Stimulated activated memory B cell treated with anti-CD40 and anti-IgM and Interleukin-4, amounts not matched to agents 10 μg/mL and 1 μg/mL and 100 μg/mL, for 72 hours (primary cell): ENCODE measurements at regions not wholly inside any gene's neighbourhood (a gene's known extent, or its start where the extent isn't known, plus 50 kb on each side); places are given as distances from the start of the nearest gene placed in this dataset.

ENCODE experiments used
- ATAC-seq: fragments of 150-1000 bp; cut with Tn5 transposase; 2 replicates; pipeline ENCODE4 v1.10.0; 2021
- H3K27ac Mint-ChIP-seq: one replicate; pipeline ENCODE4 v1.8.0; 2022; ENCODE audit warnings: mild to moderate bottlenecking, mixed read lengths
- H3K27me3 Mint-ChIP-seq: one replicate; pipeline ENCODE4 v1.8.0; 2022; ENCODE audit warnings: mixed read lengths
- H3K36me3 Mint-ChIP-seq: one replicate; pipeline ENCODE4 v1.8.0; 2022; ENCODE audit warnings: mixed read lengths
- H3K4me1 Mint-ChIP-seq: one replicate; pipeline ENCODE4 v1.8.0; 2022; ENCODE audit warnings: mixed read lengths
- H3K4me3 Mint-ChIP-seq: one replicate; pipeline ENCODE4 v1.8.0; 2022; ENCODE audit warnings: mild to moderate bottlenecking, moderate library complexity, mixed read lengths
- H3K9me3 Mint-ChIP-seq: one replicate; pipeline ENCODE4 v1.8.0; 2022; ENCODE audit warnings: mixed read lengths

DNA sequence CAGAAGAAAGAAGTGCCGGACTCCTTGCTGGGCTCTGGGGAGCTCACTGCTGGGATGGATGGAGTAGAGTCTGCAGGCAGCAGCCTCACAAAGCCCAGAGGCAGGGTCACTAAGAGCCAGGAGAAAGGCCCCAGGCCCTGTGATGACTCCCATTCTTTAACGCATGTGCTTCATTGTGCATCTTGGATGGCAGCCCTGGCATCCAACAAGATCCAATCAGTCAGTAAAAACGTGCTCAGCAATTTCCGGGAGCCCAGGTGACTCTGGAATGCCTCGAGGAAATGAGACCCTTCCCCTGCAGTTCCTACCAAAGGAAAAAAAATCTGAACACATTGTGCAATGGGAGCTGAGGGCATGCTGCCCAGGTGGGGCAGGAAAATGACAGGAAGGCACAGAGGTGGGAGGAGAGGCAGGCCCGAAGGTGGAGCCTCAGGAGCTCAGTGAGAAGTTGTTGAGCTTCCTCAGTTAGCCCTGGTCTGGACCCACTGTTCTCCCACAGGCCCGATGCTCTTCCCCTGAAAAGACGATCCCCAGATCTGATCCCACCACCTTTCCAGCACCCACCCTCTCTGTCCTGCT, 60.7 kb upstream of the TMEM72 start:
- no peaks in the 10 kb centered on the region for H3K9me3 Mint-ChIP-seq
- H3K4me1 Mint-ChIP-seq: no peaks in the 10 kb centered on the region
- no peak overlapping the region for H3K4me3 Mint-ChIP-seq
- peaks cover 6% of the 10 kb centered on the region for H3K27me3 Mint-ChIP-seq
- no peaks in the 10 kb centered on the region for H3K36me3 Mint-ChIP-seq
- H3K27ac Mint-ChIP-seq: no peak overlapping the region
- no peak for ATAC-seq

GRCh38 chr10:44851413-44851812, 59.7 kb upstream of the TMEM72 start:
- H3K27ac Mint-ChIP-seq: no peak overlapping the region
- no peak overlapping the region for H3K4me3 Mint-ChIP-seq
- no peaks in the 10 kb centered on the region for H3K9me3 Mint-ChIP-seq
- H3K4me1 Mint-ChIP-seq: no peaks in the 10 kb centered on the region
- no peaks in the 10 kb centered on the region for H3K27me3 Mint-ChIP-seq
- no peaks in the 10 kb centered on the region for H3K36me3 Mint-ChIP-seq
- no peak for ATAC-seq

- H3K27me3 Mint-ChIP-seq: no peaks in the 10 kb centered on the region
- H3K9me3 Mint-ChIP-seq: no peaks in the 10 kb centered on the region
- H3K36me3 Mint-ChIP-seq: no peaks in the 10 kb centered on the region
- H3K27ac Mint-ChIP-seq: no peak overlapping the region
- no peaks in the 10 kb centered on the region for H3K4me1 Mint-ChIP-seq
- no peak overlapping the region for H3K4me3 Mint-ChIP-seq
- ATAC-seq: peak; percentile 3
These were observed 59.3 kb upstream of the TMEM72 start for GRCh38 chr10:44851881-44852280.

- no peak for ATAC-seq
- Mint-ChIP-seq H3K9me3 (no peaks in the 10 kb centered on the region), H3K4me1 (no peaks in the 10 kb centered on the region), H3K36me3 (no peaks in the 10 kb centered on the region), H3K27ac (no peak overlapping the region), H3K4me3 (no peak overlapping the region), H3K27me3 (no peaks in the 10 kb centered on the region)
These were observed 57.9 kb upstream of the TMEM72 start for GRCh38 chr10:44853148-44853734.

- no peaks in the 10 kb centered on the region for H3K27me3 Mint-ChIP-seq
- no peaks in the 10 kb centered on the region for H3K4me1 Mint-ChIP-seq
- no peaks in the 10 kb centered on the region for H3K36me3 Mint-ChIP-seq
- H3K27ac Mint-ChIP-seq: no peak overlapping the region
- H3K9me3 Mint-ChIP-seq: no peaks in the 10 kb centered on the region
- ATAC-seq: no peak
- H3K4me3 Mint-ChIP-seq: no peak overlapping the region
These were observed 57.3 kb upstream of the TMEM72 start for GRCh38 chr10:44853796-44854195.

GRCh38 chr10:44854693-44855350, 56.3 kb upstream of the TMEM72 start:
- ATAC-seq: no peak
- no peak overlapping the region for H3K27ac Mint-ChIP-seq
- H3K4me3 Mint-ChIP-seq: no peak overlapping the region
- H3K9me3 Mint-ChIP-seq: no peaks in the 10 kb centered on the region
- H3K36me3 Mint-ChIP-seq: no peaks in the 10 kb centered on the region
- no peaks in the 10 kb centered on the region for H3K27me3 Mint-ChIP-seq
- no peaks in the 10 kb centered on the region for H3K4me1 Mint-ChIP-seq

DNA sequence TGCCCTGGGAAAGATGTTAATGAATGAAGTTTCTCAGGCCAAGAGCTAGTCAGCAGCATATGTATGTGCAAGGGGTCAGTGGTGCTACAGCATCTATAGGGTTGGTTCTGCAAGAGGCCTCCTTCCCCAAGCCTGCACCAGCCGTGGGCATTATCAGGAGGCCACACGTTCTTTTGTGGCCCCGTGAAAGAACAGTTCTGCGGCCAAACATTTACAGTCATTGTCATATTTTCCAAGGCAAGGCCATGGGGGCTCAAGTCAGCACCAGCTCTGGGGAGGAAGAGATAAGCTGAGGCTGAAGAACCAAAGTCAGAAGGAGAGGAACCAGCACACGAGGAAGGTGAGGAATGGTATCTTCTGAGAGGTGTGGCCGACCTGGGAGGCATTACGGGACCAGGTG, 54.4 kb upstream of the TMEM72 start:
- ATAC-seq: no peak
- Mint-ChIP-seq H3K27ac (no peak overlapping the region), H3K36me3 (no peaks in the 10 kb centered on the region), H3K9me3 (no peaks in the 10 kb centered on the region), H3K4me3 (no peak overlapping the region), H3K27me3 (peaks cover 12% of the 10 kb centered on the region), H3K4me1 (no peaks in the 10 kb centered on the region)

DNA sequence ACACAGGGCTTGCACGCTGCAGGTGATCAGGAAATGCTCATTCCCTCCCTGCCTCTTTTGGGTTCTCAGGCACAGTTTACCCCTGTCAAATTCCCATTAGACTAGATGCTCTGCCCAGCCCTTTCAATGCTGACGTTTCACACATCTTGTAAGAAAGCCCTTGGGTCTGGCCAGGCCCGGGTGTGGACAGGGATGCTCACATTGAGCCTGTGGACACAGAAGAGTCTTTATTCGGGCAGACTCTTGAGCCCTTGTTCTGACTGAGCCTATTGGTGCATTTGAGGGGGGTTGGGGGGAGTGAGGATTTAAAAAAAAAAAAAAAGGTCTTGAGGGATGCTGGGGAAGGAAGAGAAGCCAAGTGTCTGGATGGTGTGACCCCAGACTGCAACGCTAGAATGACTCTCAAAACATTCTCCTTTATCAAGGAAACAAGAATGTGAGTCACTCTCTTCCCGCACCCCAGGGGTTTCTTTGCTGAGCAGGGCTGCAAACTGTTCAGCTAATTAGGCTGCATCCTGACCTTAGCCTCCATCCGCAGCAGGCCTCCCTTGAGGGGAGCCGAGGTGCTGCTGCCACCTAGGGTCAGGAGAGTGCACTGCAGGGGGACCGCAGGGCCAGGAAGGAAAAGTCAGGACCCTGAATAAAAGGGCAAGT, 53.6 kb upstream of the TMEM72 start:
- no peak overlapping the region for H3K4me3 Mint-ChIP-seq
- no peaks in the 10 kb centered on the region for H3K9me3 Mint-ChIP-seq
- no peaks in the 10 kb centered on the region for H3K4me1 Mint-ChIP-seq
- no peak overlapping the region for H3K27ac Mint-ChIP-seq
- H3K27me3 Mint-ChIP-seq: peaks cover 18% of the 10 kb centered on the region
- ATAC-seq: peak; percentile 61
- no peaks in the 10 kb centered on the region for H3K36me3 Mint-ChIP-seq

- no peaks in the 10 kb centered on the region for H3K4me1 Mint-ChIP-seq
- no peak overlapping the region for H3K4me3 Mint-ChIP-seq
- H3K36me3 Mint-ChIP-seq: no peaks in the 10 kb centered on the region
- no peak for ATAC-seq
- no peak overlapping the region for H3K27ac Mint-ChIP-seq
- H3K27me3 Mint-ChIP-seq: peaks cover 23% of the 10 kb centered on the region
- H3K9me3 Mint-ChIP-seq: no peaks in the 10 kb centered on the region
These were observed 53.1 kb upstream of the TMEM72 start for GRCh38 chr10:44858017-44858371.

GRCh38 chr10:44858988-44859387, 52.1 kb upstream of the TMEM72 start:
- ATAC-seq: no peak
- Mint-ChIP-seq H3K27ac (no peak overlapping the region), H3K9me3 (no peaks in the 10 kb centered on the region), H3K4me3 (no peak overlapping the region), H3K36me3 (no peaks in the 10 kb centered on the region), H3K4me1 (peaks cover 3% of the 10 kb centered on the region), H3K27me3 (peaks cover 32% of the 10 kb centered on the region)

DNA sequence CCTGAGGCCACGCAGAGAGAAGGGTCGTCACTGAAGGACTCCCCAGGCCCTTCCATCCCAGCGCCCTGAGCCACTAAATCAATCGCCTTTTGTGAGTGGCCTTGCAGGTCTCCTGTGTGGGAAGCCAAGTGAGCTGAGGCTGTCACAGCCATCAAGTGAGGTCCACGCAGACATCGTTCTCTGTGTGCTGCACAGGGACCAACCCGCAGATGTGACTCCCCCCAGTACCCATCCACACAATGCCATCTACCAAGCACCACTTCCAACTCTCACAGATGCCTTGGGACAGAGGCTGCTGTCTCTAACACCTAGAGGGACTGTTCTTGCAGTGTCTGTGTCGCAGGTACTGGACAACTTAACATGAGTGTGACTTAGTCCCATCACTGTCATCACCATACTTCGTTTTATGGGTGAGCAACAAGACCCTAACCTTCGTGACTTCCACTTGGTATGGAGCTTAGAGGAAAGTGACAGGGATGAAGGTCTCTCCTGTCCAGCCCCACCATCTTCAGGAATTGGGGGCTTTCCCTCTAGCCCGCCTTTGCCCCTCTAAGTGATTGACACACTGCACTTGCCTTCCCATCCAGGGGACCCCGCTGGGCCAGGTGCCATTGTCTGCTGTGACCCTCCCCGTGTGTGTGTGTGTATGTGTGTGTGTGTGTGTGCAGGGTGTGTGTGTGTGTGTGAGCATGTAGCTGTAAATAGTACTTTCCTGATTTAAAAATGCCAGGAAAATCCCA, 51.4 kb upstream of the TMEM72 start:
- H3K4me1 Mint-ChIP-seq: peaks cover 11% of the 10 kb centered on the region
- peaks cover 39% of the 10 kb centered on the region for H3K27me3 Mint-ChIP-seq
- no peak overlapping the region for H3K4me3 Mint-ChIP-seq
- H3K36me3 Mint-ChIP-seq: no peaks in the 10 kb centered on the region
- ATAC-seq: no peak
- H3K27ac Mint-ChIP-seq: no peak overlapping the region
- H3K9me3 Mint-ChIP-seq: no peaks in the 10 kb centered on the region

DNA sequence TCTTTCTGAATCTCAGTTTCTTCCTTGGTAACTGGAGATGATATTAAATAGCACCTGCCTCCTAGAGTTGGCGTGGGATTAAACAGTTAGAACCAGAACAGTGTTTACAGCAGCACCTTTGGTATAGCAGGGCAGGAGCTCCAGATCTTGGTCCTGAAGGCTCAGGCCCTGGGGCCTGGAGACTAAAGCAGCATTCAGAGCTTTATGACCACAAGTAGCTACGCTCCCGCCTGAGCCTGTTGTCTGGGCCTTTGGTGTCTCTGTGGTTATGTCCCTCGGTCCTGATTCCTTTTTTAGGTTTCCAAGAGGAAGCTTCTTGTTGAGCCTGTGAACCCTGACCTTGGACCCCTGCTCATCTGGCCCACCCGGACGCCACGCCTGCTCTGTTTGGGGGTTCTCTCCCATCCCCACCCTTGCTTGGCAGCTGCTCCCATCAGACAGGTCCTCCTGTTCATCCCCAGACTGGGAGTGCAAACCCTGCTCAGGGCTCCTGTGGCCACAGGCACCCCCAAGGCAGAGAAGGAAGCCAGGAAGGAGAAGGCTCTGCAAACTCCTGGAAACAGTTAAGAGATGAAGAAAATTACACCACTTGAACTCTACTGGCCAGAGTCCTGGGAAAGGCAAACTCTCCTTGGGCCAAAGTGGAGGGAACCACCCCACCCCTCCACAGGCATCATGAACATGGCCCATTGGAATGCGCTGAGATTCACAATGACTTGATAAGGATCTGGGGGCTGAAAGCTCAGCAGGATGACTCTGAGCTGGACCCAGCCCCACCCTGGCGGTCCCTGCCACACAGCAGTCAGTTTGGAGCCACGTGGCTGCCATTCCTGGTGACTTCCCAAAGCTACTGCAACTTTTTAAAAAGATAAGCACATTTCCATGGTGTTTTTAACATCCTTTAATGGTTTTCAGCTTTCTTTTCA, 50.1 kb upstream of the TMEM72 start:
- H3K4me1 Mint-ChIP-seq: peaks cover 13% of the 10 kb centered on the region
- no peak for ATAC-seq
- peaks cover 53% of the 10 kb centered on the region for H3K27me3 Mint-ChIP-seq
- no peak overlapping the region for H3K4me3 Mint-ChIP-seq
- H3K27ac Mint-ChIP-seq: no peak overlapping the region
- H3K9me3 Mint-ChIP-seq: no peaks in the 10 kb centered on the region
- H3K36me3 Mint-ChIP-seq: no peaks in the 10 kb centered on the region
